Mucosa of descending colon (tissue), 3 donors: ENCODE measurements at regions not wholly inside any gene's neighbourhood (a gene's known extent, or its start where the extent isn't known, plus 50 kb on each side); places are given as distances from the start of the nearest gene placed in this dataset.

ENCODE experiments used
- ATAC-seq: fragments of 200-7000 bp; cut with Tn5 transposase; one replicate; pipeline ENCODE4 v1.9.1; 2020; ENCODE audit warnings: mild to moderate bottlenecking, moderate library complexity
- DNase-seq, 3 donors: peaks; one replicate each; pipeline ENCODE4 v3.0.0-alpha.2; 2020
- H3K36me3 ChIP-seq: fragments of 200-600 bp; one replicate; pipeline ENCODE4 v1.8.0; 2021; ENCODE audit warnings: low read depth, mild to moderate bottlenecking
- H3K4me1 ChIP-seq: fragments of 200-600 bp; one replicate; pipeline ENCODE4 v1.8.0; 2021; ENCODE audit warnings: low read depth, mild to moderate bottlenecking
- H3K4me3 ChIP-seq: fragments of 200-600 bp; one replicate; pipeline ENCODE4 v1.8.0; 2021; ENCODE audit warnings: mild to moderate bottlenecking
- H3K9me3 ChIP-seq: fragments of 200-600 bp; one replicate; pipeline ENCODE4 v1.8.0; 2021; ENCODE audit warnings: mild to moderate bottlenecking
- CTCF ChIP-seq: fragments of 200-600 bp; IDR thresholded peaks from one replicate; pipeline ENCODE4 v1.8.0; 2022; ENCODE audit warnings: antibody characterized with exemption, mild to moderate bottlenecking
- intact Hi-C, 2 donors: fragments of 100-400 bp; cut with DNase I in 1 of 2; cut with micrococcal nuclease in 1 of 2; formaldehyde crosslinking; loops; one replicate each; pipeline versions ENCODE4 v1.11.0 to v1.11.1; 2022; cut with DNase I, micrococcal nuclease
- donor health status: DM: no; HTN: no; CAD: no; lungs with moderate emphysema.
- donor health status: DM: no; HTN: no; CAD: no.
- donor health status: DM: no; HTN: yes; CAD: no.

- Histone ChIP-seq H3K9me3 (no peaks in the 10 kb centered on the region), H3K4me1 (no peaks in the 10 kb centered on the region), H3K4me3 (no peak overlapping the region), H3K36me3 (no peaks in the 10 kb centered on the region)
- DNase-seq (no peak), ATAC-seq (no peak)
- TF ChIP-seq CTCF, result no peak
- intact Hi-C loops, result loop anchor here (10.0 kb wide), 3 partner anchors 87 to 317 kb away; no protein-coding TSS in a partner anchor
Measured at GRCh38 chr15:68871507-68871906, 50.8 kb upstream of the ANP32A start.

GRCh38 chr15:68874788-68875187 lies 54.1 kb upstream of the ANP32A start:
- no peak for DNase-seq
- no peaks in the 10 kb centered on the region for H3K9me3 ChIP-seq
- TF ChIP-seq CTCF, result no peak
- intact Hi-C loops, result loop anchor here (10.0 kb wide), 3 partner anchors 90 to 320 kb away; no protein-coding TSS in a partner anchor
- H3K4me3 ChIP-seq, result no peak overlapping the region
- no peaks in the 10 kb centered on the region for H3K4me1 ChIP-seq
- ATAC-seq, result no peak
- H3K36me3 ChIP-seq, result no peaks in the 10 kb centered on the region

GRCh38 chr15:68875377-68876116 lies 54.8 kb upstream of the SPESP1 start:
- no peaks in the 10 kb centered on the region for H3K4me1 ChIP-seq
- peak; percentile 76 for TF ChIP-seq CTCF
- peak; percentile 88 to 98 (median 94) for DNase-seq
- H3K9me3 ChIP-seq, result no peaks in the 10 kb centered on the region
- no peak overlapping the region for H3K4me3 ChIP-seq
- peak; percentile 96 for ATAC-seq
- intact Hi-C loops, result loop anchor here (10.0 kb wide), 3 partner anchors 91 to 321 kb away; no protein-coding TSS in a partner anchor
- no peaks in the 10 kb centered on the region for H3K36me3 ChIP-seq

GRCh38 chr15:68877626-68878025 lies 52.7 kb upstream of the SPESP1 start:
- ATAC-seq, result no peak
- no peaks in the 10 kb centered on the region for H3K4me1 ChIP-seq
- H3K9me3 ChIP-seq, result no peaks in the 10 kb centered on the region
- TF ChIP-seq CTCF, result no peak
- no peak overlapping the region for H3K4me3 ChIP-seq
- intact Hi-C loops, result loop anchor here (10.0 kb wide), 3 partner anchors 93 to 323 kb away; no protein-coding TSS in a partner anchor
- no peaks in the 10 kb centered on the region for H3K36me3 ChIP-seq
- DNase-seq, result no peak

- Histone ChIP-seq H3K36me3 (no peaks in the 10 kb centered on the region), H3K9me3 (no peaks in the 10 kb centered on the region), H3K4me3 (no peak overlapping the region), H3K4me1 (no peaks in the 10 kb centered on the region)
- intact Hi-C loops, result no loop called here
- TF ChIP-seq CTCF, result no peak
- DNase-seq (no peak), ATAC-seq (no peak)
Measured at GRCh38 chr15:68880382-68880781, 49.9 kb upstream of the SPESP1 start.
